Femur (tissue), 1 donor: ENCODE measurements at regions not wholly inside any gene's neighbourhood (a gene's known extent, or its start where the extent isn't known, plus 50 kb on each side); places are given as distances from the start of the nearest gene placed in this dataset.

ENCODE experiments used
- DNase-seq: peaks from one replicate; pipeline ENCODE4 v3.0.0-alpha.2; 2017

GRCh38 chr20:59404749-59405148 lies 104.3 kb downstream of the EDN3 start:
- no peak for DNase-seq

GRCh38 chr20:59405226-59406200 lies 105.1 kb downstream of the EDN3 start:
- DNase-seq = peak; percentile 61

DNA sequence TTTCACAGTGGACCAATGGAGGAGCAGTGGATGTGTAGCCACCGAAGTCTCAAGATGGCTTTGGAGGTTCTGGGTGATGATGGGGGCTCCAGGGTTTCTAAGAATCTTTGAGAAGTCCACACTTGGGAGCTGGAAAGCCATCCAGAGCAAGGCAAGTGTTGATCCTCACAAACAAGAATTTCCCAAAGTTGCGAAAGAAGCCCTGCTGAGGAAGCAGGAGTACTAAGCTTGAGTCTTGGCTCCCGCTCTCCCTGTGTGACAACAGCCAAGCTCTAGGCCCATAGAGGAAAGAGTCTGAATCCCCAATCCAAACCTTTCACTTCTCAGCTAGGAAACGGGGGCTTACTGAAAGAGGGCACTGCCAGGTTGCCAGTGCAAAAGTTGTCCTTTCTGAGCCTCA lies 106.0 kb downstream of the EDN3 start:
- no peak for DNase-seq

DNA sequence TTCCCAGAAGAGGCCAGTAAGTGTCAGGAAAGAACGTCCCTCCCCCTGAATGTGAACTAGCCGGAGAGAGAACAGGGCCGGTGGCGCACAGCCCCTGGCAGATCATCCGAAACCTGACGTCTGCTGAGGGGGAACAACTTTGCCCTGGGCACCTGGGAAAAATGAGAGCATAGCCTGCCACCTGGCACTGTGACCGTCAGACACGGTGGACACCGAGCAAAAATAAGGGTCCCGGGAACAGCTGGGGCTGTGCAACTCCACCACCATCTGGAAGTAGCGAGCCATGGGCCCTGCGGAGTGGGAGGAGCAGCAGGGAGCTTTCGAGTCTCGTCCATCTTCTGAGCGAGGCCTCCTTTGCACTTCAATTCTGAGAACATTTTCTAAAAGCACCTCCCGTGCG lies 110.8 kb downstream of the EDN3 start:
- no peak for DNase-seq

DNA sequence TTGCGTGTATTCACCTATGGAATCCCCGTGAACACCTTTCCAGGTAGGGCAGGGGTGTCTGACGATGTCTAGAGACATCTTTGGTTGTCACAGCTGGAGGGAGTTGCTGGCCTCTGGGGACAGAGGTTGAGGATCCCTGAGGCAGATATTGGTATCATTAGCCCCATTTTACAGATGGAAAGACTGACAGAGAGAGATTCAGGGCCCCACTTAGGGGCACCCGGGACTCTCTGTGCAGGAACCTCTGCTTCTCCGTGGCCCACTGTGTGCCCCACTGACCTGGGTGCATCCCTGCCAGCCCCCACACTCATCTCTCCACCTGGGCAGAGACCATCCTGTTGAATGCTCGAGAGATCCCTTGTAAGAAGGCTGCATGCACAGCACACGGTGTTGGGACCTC lies 111.2 kb downstream of the EDN3 start:
- no peak for DNase-seq

DNA sequence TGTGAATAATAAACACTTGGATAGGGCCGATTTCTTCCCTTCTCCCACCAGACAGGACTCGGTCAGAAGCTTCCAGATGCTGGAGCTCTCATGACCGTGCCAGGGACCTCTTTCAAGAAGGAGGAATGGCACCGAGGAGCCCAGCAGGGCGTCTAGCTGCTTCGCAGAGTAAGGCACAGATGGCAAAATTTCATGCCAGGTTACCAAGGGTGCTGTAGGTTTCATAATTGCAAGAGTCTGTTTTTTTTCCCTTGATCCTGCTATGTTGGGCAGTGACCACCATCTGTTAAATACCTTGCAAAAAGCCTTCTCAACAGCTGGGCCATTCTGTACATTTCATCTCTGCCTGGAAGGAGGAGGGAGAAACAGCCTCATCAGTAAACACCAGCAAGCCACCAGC lies 111.8 kb downstream of the EDN3 start:
- no peak for DNase-seq

DNA sequence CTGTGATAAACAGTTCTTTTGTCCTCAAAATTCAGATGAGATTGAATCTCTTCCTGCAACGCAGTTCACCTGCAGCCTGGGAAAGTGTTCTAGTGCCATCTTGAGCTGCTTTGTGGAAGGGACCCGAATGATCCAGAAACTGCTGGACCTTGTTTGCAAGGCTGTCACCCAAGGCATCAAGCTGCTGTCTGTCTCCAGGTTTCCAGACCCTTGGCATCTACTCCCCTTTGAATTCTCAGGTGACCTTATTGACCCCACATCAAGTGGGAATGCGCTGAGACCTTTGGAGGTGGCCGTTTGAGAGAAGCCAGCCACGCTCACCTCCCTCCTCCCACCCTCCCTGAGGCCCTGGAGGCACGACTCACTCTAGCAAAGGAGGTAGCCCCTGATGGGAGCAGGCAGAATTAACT lies 112.5 kb downstream of the EDN3 start:
- no peak for DNase-seq

GRCh38 chr20:59413326-59413865 lies 113.0 kb downstream of the EDN3 start:
- DNase-seq = no peak

DNA sequence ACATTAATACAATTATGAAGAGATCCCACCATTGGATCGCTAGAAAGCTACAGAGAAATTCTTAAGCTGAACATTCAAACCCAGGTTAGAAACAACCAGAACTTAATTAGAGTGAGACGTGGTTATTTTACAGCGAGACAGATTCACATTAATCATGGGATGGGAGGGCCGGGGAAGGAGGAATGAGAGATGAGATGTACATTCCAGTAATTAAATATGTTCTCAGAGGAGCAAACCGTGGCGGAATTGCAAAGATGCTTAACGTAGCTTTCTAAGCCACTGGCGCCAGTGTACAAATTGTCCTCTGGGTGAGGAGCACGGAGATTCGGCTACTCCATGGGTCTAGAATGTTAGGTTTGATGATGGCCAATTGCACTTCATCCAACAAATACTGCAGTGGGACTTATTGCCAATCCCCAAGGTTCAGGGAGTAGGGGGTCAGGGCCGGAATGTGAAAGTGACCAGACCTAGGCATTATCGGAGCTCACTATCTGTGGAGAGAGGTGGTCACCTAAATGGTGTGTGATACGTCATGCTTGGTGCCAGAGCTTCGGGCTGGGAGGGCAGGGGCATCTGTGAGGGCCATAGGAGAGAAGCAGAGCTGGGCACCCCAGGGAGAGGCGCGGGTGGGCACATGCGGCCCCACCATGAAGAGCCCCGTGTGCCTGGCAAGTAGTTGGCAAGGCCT lies 114.7 kb downstream of the EDN3 start:
- no peak for DNase-seq

DNA sequence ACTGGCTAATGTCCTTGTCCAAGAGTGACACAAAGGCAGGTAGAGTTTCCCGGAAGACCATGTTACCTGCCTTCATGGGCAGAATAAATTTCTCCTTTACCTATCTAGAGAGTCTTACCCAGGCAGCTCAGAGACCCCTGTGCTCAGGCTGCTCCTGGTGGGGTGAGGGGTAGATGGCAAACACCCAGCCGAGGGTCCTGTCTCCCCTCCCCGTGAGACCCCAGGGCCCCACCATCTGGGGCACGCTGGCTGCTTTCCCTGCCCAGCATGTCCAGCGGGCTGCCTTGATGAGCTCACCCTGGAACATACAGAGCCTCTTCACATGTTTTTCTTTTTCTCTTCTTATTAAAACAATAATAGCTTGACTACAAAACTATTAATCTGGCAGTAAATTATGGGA lies 116.5 kb downstream of the EDN3 start:
- DNase-seq = no peak

DNA sequence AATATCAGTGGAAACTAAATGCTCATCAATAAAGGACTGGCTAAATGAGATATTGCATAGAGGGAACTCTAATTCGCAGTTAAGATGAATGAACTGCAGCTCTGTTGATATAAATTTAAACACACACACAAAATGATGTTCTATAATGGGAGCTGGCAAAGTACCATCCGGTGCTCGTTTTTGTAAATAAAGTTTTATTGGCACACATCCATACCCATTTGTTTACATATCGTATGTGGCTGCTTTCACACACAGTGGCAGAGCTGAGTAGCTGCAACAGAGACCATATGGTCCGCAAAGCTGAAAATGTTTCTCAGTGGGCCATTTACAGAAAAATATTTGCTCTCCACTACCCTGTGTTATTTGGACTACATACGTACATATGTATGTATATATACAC lies 120.7 kb downstream of the EDN3 start:
- DNase-seq = no peak

GRCh38 chr20:59421920-59422637 lies 121.7 kb downstream of the EDN3 start:
- DNase-seq = no peak

DNA sequence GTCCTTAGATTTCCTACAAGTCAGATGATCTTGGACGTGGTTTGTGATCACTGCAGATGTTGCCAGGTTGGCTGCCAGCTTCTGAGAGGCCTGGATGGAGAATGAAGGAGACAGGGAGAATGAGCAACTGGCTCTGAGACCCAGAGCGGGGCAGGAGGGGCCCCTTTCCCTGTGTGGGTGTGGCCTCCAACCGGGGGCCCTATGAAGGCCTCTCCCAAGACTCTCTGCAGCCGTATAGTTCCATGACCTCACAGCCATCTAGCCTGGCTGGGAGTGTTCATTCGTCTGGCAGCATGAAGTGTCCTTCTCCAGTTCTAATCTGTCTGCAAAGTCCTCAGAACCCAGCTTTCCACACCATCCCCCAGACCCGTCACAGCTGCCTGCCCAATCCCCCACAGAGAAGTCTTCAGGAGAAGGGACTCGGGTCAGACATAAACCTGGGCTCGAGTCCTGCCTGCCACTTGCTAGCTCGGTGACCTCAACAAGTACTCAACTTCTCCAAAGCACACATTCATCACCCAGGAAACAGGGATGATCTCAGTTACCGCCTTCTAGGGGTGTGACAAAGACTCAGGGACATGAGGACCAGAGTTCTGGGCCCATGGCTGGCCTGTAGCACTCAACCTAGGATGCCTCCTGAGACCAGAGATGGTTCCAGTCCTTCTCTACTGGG lies 122.6 kb downstream of the EDN3 start:
- DNase-seq = peak; percentile 85

DNA sequence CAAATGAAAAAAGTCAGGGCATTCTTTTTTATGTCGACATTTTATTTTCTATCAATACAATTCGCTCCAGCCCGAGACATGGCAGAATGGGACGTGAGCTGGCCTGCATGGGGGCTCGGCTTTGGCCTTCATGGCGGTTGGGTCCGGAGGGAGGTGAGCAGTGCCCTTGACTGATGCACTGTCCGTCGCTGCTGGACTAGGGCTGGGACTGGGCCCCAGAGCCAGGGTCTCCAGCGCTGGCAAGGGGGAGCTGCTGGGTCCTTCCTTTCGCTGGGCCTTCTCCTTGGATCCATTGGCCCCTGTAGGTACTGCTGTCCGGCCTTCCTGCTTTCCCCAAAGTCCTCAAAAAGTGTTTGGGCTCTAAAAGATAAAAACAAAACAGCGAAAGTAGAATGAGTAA lies 124.6 kb downstream of the EDN3 start:
- DNase-seq = no peak

GRCh38 chr20:59425572-59425971 lies 125.2 kb downstream of the EDN3 start:
- DNase-seq = no peak

GRCh38 chr20:59428006-59428405 lies 127.6 kb downstream of the EDN3 start:
- no peak for DNase-seq

- DNase-seq = no peak
Measured at GRCh38 chr20:59428441-59429205, 128.2 kb downstream of the EDN3 start.

GRCh38 chr20:59429396-59429795 lies 129.0 kb downstream of the EDN3 start:
- DNase-seq = no peak

DNA sequence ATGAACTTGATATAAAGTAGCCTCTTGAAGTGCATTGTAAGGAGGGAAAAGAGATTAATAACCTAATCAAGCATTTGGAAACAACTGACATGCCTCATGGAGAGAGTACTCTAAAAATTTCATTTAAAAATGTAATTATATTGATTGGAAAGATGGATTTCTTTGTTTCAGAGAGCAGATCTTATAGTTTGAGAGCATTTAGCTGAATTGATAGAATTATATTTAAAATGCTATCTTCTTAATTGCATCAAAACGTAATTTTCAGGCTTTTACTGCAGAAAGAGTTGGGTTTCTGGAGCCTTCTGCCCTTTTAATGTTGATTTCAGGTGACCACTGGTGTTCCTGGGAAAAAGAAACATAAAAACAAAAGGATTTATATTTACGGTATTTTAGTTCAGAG lies 130.6 kb downstream of the EDN3 start:
- DNase-seq = no peak

DNA sequence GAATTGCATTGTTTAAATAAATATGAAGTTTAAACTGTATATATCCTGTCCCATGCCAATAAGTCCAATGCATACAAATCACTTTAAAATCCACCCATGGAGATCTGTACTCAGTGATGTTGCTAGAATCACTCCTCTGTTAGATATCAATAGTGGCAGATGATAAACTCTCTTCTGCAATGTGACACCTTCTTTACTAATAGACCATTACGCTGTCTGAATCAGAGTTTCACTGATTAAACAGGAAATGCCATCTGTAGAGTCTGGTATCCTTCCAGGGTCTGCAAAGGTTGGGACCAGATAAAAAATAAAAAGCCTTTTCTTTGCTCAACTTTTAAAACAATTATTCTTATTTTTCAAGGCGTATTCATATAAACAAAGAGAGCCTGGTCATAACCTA lies 134.5 kb downstream of the EDN3 start:
- no peak for DNase-seq

GRCh38 chr20:59435518-59435917 lies 135.1 kb downstream of the EDN3 start:
- DNase-seq = no peak

GRCh38 chr20:59437601-59438031 lies 137.2 kb downstream of the EDN3 start:
- DNase-seq = peak; percentile 27
